Mononuclear cell (primary cell): ENCODE measurements at regions not wholly inside any gene's neighbourhood (a gene's known extent, or its start where the extent isn't known, plus 50 kb on each side); places are given as distances from the start of the nearest gene placed in this dataset.
"Not testable (repeated sequence)": the region's sequence is repeated elsewhere in the genome, so short reads cannot be mapped to it uniquely, and the experiment has no call there.

Source experiments
- H3K27me3 ChIP-seq: 2 replicates; pipeline ENCODE4 v1.6.0; 2011; ENCODE audit warnings: low read length, control low read depth; ENCODE audit not compliant: insufficient read depth
- H3K4me1 ChIP-seq: 2 replicates; pipeline ENCODE4 v1.5.1; 2011; ENCODE audit warnings: mild to moderate bottlenecking, low read length, control low read depth; ENCODE audit not compliant: insufficient read depth
- H3K4me3 ChIP-seq: 2 replicates; pipeline ENCODE4 v1.5.1; 2011; ENCODE audit warnings: mild to moderate bottlenecking, low read length, moderate library complexity
- H3K9me3 ChIP-seq: 2 replicates; pipeline ENCODE4 v1.5.1; 2011; ENCODE audit warnings: low read depth, mild to moderate bottlenecking, control low read depth, low read length

DNA sequence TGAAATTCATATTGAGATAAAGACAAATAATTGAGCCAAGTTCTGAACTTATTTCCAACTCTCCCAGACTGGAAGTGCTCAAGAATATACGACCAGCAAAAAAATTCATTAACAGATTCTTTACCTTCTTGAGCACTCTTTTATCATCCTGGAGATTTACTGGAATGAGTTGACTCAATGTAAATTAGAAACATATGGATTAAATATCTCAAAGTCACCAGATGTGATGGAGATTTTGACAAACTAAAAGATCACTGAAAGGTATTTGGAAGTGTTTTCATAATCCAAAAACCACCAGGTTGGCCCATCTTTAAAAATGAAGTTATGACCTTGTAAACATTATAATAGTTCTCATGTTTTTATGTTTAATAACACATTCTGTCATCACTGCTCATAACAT lies 433.2 kb upstream of the RASGRP1 start:
- H3K4me3 ChIP-seq = no peak overlapping the region
- H3K9me3 ChIP-seq = no peaks in the 10 kb centered on the region
- no peaks in the 10 kb centered on the region for H3K27me3 ChIP-seq
- no peaks in the 10 kb centered on the region for H3K4me1 ChIP-seq

DNA sequence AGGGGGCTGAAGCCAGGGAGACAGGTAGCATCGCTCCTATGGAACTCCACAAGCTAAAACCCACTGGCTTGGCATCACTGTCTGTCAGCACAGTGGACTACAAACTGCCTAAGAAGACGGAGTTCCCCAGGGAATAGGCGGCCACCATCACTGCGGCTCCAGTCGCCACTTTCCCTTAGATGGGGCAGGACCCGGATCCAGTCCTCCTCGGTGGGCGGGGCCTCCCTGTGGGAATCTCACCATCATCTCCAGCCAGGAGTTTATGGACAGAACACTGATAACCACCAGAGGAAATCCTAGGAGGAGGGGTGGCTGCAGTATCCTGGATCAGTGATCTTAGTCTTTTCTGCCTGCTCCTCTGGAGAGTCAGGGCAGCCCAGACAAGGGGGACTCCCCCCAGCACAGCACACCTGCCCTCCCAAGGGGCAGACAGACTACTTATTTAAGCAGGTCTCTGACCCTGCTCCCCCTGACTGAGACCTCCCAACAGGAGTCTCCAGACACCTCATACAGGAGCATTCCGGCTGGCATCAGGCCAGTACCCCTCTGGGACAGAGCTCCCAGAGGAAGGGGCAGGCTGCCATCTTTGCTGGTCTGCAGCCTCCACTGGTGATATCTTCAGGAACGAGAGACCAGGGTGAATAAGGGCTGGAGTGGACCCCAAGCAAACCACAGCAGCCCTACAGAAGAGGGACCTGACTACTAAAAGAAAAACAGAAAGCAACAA lies 435.6 kb upstream of the RASGRP1 start:
- Histone ChIP-seq H3K4me3 (no peak overlapping the region), H3K4me1 (no peaks in the 10 kb centered on the region), H3K27me3 (no peaks in the 10 kb centered on the region), H3K9me3 (no peaks in the 10 kb centered on the region)

DNA sequence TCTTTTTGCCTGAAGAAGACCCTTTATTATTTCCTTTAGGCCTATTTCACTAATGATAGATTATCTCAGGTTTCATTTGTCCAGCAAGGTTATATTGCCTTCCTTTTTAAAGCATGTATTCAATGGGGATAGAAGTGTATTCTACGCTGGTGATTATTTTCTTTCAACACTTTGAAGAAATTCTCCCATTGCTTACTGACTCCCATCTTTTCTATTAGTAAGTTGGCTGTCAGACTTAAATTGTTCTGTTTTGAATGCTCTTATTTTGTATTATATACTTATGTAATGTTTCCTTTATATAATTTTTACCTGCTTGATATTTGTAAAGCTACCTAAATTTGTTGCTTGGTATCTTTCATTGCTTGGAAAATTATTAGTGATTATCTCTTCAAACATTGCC lies 445.1 kb upstream of the RASGRP1 start:
- peaks cover 15% of the 10 kb centered on the region for H3K9me3 ChIP-seq
- no peaks in the 10 kb centered on the region for H3K27me3 ChIP-seq
- H3K4me3 ChIP-seq = no peak overlapping the region
- H3K4me1 ChIP-seq = no peaks in the 10 kb centered on the region

DNA sequence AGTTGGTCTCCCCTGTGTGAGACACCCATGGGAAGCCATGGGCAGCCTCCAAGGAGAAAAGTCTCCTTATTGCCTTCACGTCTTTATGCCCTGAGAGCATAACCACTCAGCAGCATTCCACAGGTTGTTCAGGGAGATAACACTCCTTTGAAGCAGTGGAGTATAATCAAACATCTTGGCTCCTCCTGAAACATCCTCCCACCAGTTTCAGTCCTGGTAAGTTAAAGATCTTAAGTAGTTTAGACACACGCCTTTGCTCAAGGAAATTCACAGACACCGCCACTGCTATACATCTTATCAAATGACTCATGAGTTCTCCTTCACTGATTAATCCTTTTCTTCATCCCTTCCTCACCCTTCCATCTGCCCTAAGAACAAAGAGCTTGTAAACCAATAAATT lies 446.5 kb upstream of the RASGRP1 start:
- not testable (repeated sequence) for H3K4me1 ChIP-seq, H3K4me3 ChIP-seq, H3K27me3 ChIP-seq
- peaks cover 15% of the 10 kb centered on the region for H3K9me3 ChIP-seq

DNA sequence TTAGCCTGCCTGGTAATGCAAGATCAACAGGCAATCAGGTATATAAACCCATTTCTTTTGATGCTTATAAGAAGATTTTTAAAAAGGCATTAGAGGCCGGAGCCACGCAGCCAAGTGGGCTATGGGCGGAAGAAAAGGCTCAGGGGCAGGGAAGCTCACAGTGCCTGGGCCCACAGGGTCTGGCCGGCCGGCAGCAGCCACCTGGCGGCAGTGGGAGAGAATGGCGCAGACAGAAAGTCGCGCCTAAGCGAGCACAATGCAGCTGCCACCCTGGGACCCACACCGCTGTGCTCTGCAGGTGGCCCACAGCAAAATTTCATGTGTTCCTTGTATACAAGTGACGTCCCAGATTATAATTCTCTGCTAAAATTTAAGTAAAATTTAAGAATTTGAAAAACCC lies 448.6 kb upstream of the RASGRP1 start:
- Histone ChIP-seq H3K4me3 (no peak overlapping the region), H3K27me3 (no peaks in the 10 kb centered on the region), H3K9me3 (peaks cover 15% of the 10 kb centered on the region), H3K4me1 (no peaks in the 10 kb centered on the region)

DNA sequence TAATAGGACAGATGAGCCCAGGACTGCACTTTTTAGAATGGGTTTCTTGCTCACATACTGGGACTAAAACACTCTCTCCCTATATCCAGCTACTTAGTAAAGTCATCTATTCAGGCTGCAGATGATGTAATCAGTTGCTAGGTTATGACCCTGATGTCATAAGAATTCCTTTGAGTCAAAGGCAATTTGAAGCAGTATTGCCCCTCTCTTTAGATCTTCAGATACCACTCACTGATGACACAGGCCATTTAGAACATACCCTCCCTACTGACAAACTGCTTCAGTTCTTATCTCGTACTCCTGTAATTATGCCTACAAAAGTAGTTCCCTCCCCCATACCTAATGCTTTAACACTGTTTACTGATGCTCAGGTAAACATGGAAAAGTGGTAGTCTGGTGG lies 450.1 kb upstream of the RASGRP1 start:
- Histone ChIP-seq H3K27me3 (no peaks in the 10 kb centered on the region), H3K4me3 (no peak overlapping the region), H3K9me3 (peaks cover 9% of the 10 kb centered on the region), H3K4me1 (no peaks in the 10 kb centered on the region)

- H3K4me1 ChIP-seq = no peaks in the 10 kb centered on the region
- H3K4me3 ChIP-seq = no peak overlapping the region
- H3K9me3 ChIP-seq = no peaks in the 10 kb centered on the region
- no peaks in the 10 kb centered on the region for H3K27me3 ChIP-seq
Measured at GRCh38 chr15:39016706-39017105, 452.1 kb upstream of the RASGRP1 start.

DNA sequence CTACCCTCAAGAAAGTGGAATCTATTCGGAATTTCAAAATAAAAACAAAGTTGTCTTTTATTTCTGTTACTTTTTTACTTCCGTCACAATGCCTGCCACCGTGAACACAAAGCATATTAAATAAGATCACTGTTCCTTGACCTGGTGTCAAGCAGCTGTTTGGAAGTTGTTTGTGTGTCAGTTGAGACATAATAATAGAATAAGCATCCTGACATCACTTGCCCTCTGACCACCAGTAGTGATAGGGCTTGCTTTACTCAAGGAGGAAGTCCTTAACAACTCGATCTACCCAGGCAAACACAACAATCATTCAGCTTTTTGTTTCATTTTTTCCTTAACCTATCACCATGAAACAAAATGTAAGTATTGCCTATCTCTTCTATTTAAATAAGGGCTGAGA lies 454.4 kb upstream of the RASGRP1 start:
- Histone ChIP-seq H3K9me3 (no peaks in the 10 kb centered on the region), H3K4me1 (no peaks in the 10 kb centered on the region), H3K27me3 (no peaks in the 10 kb centered on the region), H3K4me3 (no peak overlapping the region)

GRCh38 chr15:39021341-39021740 lies 456.7 kb upstream of the RASGRP1 start:
- no peaks in the 10 kb centered on the region for H3K4me1 ChIP-seq
- H3K9me3 ChIP-seq = no peaks in the 10 kb centered on the region
- H3K27me3 ChIP-seq = no peaks in the 10 kb centered on the region
- H3K4me3 ChIP-seq = no peak overlapping the region

GRCh38 chr15:39022532-39023305 lies 458.1 kb upstream of the RASGRP1 start:
- Histone ChIP-seq H3K4me1 (no peaks in the 10 kb centered on the region), H3K27me3 (no peaks in the 10 kb centered on the region), H3K4me3 (no peak overlapping the region), H3K9me3 (no peaks in the 10 kb centered on the region)

- H3K4me3 ChIP-seq = no peak overlapping the region
- H3K9me3 ChIP-seq = no peaks in the 10 kb centered on the region
- no peaks in the 10 kb centered on the region for H3K27me3 ChIP-seq
- no peaks in the 10 kb centered on the region for H3K4me1 ChIP-seq
Measured at GRCh38 chr15:39025321-39025720, 460.7 kb upstream of the RASGRP1 start.

DNA sequence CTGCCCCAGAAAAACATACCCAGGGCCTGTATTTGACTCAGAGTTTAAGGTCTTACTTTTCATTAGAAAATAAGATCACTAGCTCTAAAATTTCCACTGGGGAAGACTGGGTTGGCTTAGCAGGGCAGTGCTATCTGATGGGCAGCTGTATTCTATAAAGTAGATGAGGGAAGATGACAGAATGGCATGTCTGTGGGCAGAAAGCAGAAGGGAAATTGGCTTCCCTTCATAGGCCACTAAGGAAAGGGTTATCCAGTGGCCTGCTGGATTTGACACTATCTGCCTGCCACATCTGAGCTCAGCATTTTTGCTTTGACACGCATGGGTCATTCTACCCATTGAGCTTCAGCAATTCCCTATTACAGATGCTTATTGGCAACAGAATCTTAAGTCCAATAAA lies 461.3 kb upstream of the RASGRP1 start:
- Histone ChIP-seq H3K4me3 (no peak overlapping the region), H3K27me3 (no peaks in the 10 kb centered on the region), H3K4me1 (no peaks in the 10 kb centered on the region), H3K9me3 (no peaks in the 10 kb centered on the region)

DNA sequence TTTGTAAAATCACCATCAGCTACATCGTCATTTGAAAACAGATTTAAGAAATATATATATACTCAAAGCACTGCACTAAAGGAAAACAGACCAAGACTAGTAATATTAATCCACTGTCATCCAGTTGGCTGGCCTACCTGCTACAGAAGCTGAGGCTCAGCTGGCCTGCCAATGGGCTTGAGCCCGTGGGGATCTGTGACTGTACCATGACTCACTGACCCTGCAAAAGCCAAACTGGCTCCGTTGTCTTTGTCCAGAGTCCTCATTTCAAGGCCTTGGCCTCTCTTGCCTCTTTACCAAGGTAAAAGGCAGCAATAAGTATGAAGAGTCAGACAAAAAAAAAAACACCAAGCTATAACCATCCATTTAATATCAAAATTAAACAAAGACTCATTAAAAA lies 463.5 kb upstream of the RASGRP1 start:
- no peaks in the 10 kb centered on the region for H3K9me3 ChIP-seq
- H3K27me3 ChIP-seq = no peaks in the 10 kb centered on the region
- H3K4me1 ChIP-seq = no peaks in the 10 kb centered on the region
- H3K4me3 ChIP-seq = no peak overlapping the region

- Histone ChIP-seq H3K4me3 (no peak overlapping the region), H3K4me1 (no peaks in the 10 kb centered on the region), H3K27me3 (no peaks in the 10 kb centered on the region), H3K9me3 (no peaks in the 10 kb centered on the region)
Measured at GRCh38 chr15:39029741-39030140, 465.1 kb upstream of the RASGRP1 start.

DNA sequence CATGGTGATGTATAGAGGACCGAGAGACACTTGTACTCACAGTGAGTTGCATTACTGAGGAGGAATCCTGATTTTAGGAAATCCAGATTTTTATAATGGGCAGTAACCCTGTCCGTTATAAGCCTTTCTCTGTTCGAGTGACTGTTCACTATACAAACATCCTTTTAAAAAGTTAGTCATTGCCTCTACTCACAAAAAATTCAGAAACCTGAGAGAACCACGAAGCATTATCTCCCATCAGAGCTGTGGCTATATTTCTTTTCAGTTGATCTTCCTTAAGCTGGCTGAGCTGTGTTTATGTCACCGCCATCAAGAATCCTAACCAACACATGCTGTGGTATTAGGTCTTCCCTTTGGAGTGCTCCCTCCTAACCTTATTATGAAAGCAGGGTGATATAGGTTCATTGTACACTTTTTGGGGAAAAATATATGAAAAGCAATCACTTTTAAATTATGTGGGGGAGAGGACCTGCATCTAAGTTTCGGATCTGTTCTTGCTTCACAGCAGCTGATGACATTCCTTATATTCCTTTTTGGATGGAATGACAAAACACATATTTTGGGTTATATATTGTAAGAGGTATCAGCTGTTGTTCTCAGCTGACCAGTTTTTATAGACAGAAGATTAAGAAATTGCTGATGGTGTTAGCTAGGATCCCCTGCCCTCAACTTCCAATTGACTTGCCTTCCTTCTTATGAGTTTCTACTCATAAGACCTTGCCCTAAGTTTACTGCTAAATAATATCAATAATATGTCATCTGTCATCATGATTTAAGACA lies 465.9 kb upstream of the RASGRP1 start:
- H3K4me3 ChIP-seq = no peak overlapping the region
- no peaks in the 10 kb centered on the region for H3K9me3 ChIP-seq
- no peaks in the 10 kb centered on the region for H3K4me1 ChIP-seq
- no peaks in the 10 kb centered on the region for H3K27me3 ChIP-seq
